Nephron progenitor cell (in vitro differentiated cells): ENCODE measurements at regions not wholly inside any gene's neighbourhood (a gene's known extent, or its start where the extent isn't known, plus 50 kb on each side); places are given as distances from the start of the nearest gene placed in this dataset.

Experiments
- DNase-seq: peaks from one replicate; pipeline ENCODE4 v3.0.0; 2021
- H3K27ac Mint-ChIP-seq: 2 replicates; pipeline ENCODE4 v1.8.0; 2021; ENCODE audit warnings: mild to moderate bottlenecking, moderate library complexity, mixed read lengths
- H3K27me3 Mint-ChIP-seq: 2 replicates; pipeline ENCODE4 v1.8.0; 2021; ENCODE audit warnings: mild to moderate bottlenecking, low read depth, mixed read lengths; ENCODE audit not compliant: poor library complexity
- H3K36me3 Mint-ChIP-seq: 2 replicates; pipeline ENCODE4 v1.8.0; 2021; ENCODE audit warnings: low read depth, mixed read lengths
- H3K4me1 Mint-ChIP-seq: 2 replicates; pipeline ENCODE4 v1.8.0; 2021; ENCODE audit warnings: mixed read lengths
- H3K4me3 Mint-ChIP-seq: 2 replicates; pipeline ENCODE4 v1.8.0; 2021; ENCODE audit warnings: mild to moderate bottlenecking, moderate library complexity, mixed read lengths
- H3K9me3 Mint-ChIP-seq: 2 replicates; pipeline ENCODE4 v1.8.0; 2021; ENCODE audit warnings: mild to moderate bottlenecking, moderate library complexity, mixed read lengths
- CTCF ChIP-seq: fragments of 200-600 bp; sonication (generic); IDR thresholded peaks from 2 replicates; pipeline ENCODE4 v1.5.0; 2021; ENCODE audit warnings: antibody characterized with exemption

- H3K27ac Mint-ChIP-seq, result no peak overlapping the region
- DNase-seq, result no peak
- peaks cover 2% of the 10 kb centered on the region for H3K4me1 Mint-ChIP-seq
- H3K9me3 Mint-ChIP-seq, result no peaks in the 10 kb centered on the region
- no peaks in the 10 kb centered on the region for H3K36me3 Mint-ChIP-seq
- TF ChIP-seq CTCF, result no peak
- peaks cover 3% of the 10 kb centered on the region for H3K27me3 Mint-ChIP-seq
- no peak overlapping the region for H3K4me3 Mint-ChIP-seq
Observed at GRCh38 chr7:106372126-106372525, 87.3 kb upstream of the NAMPT start.

- Mint-ChIP-seq H3K9me3 (no peaks in the 10 kb centered on the region), H3K27me3 (peaks cover 3% of the 10 kb centered on the region), H3K4me1 (peaks cover 6% of the 10 kb centered on the region), H3K4me3 (no peak overlapping the region), H3K36me3 (no peaks in the 10 kb centered on the region), H3K27ac (no peak overlapping the region)
- DNase-seq, result no peak
- TF ChIP-seq CTCF, result no peak
Observed at GRCh38 chr7:106371629-106372028, 86.8 kb upstream of the NAMPT start.

GRCh38 chr7:106370542-106370941, 85.8 kb upstream of the NAMPT start:
- Mint-ChIP-seq H3K4me3 (no peak overlapping the region), H3K27me3 (peaks cover 6% of the 10 kb centered on the region), H3K9me3 (no peaks in the 10 kb centered on the region), H3K27ac (no peak overlapping the region), H3K4me1 (peaks cover 6% of the 10 kb centered on the region), H3K36me3 (no peaks in the 10 kb centered on the region)
- TF ChIP-seq CTCF, result no peak
- no peak for DNase-seq

- Mint-ChIP-seq H3K36me3 (no peaks in the 10 kb centered on the region), H3K27ac (no peak overlapping the region), H3K4me3 (no peak overlapping the region), H3K4me1 (peaks cover 6% of the 10 kb centered on the region), H3K27me3 (peaks cover 6% of the 10 kb centered on the region), H3K9me3 (no peaks in the 10 kb centered on the region)
- TF ChIP-seq CTCF, result no peak
- no peak for DNase-seq
Observed at GRCh38 chr7:106369816-106370215, 85.0 kb upstream of the NAMPT start.

- H3K27me3 Mint-ChIP-seq, result peaks cover 6% of the 10 kb centered on the region
- no peaks in the 10 kb centered on the region for H3K36me3 Mint-ChIP-seq
- no peak for DNase-seq
- no peak overlapping the region for H3K4me3 Mint-ChIP-seq
- H3K9me3 Mint-ChIP-seq, result no peaks in the 10 kb centered on the region
- no peak overlapping the region for H3K27ac Mint-ChIP-seq
- TF ChIP-seq CTCF, result no peak
- peaks cover 6% of the 10 kb centered on the region for H3K4me1 Mint-ChIP-seq
Observed at GRCh38 chr7:106369352-106369751, 84.6 kb upstream of the NAMPT start.

- no peak for TF ChIP-seq CTCF
- Mint-ChIP-seq H3K27ac (no peak overlapping the region), H3K4me1 (peaks cover 6% of the 10 kb centered on the region), H3K4me3 (no peak overlapping the region), H3K9me3 (peaks cover 10% of the 10 kb centered on the region), H3K36me3 (no peaks in the 10 kb centered on the region), H3K27me3 (peaks cover 6% of the 10 kb centered on the region)
- DNase-seq, result no peak
Observed at GRCh38 chr7:106367664-106368063, 82.9 kb upstream of the NAMPT start.
